Lower leg skin (tissue), 3 donors: ENCODE measurements at regions not wholly inside any gene's neighbourhood (a gene's known extent, or its start where the extent isn't known, plus 50 kb on each side); places are given as distances from the start of the nearest gene placed in this dataset.

ENCODE experiments used
- POLR2A ChIP-seq, 2 donors: fragments of 450-650 bp; IDR thresholded peaks; one replicate each; pipeline ENCODE4 v1.6.1; 2016 to 2017; ENCODE audit warnings: antibody characterized with exemption in 2 of 2, mild to moderate bottlenecking in 1 of 2, moderate library complexity in 1 of 2
- TF ChIP-seq, protein P1 (sequence below), 3 donors: fragments of 450-650 bp; IDR thresholded peaks; one replicate each; pipeline ENCODE4 v1.5.1; 2016; ENCODE audit warnings: antibody characterized with exemption in 3 of 3, mild to moderate bottlenecking in 3 of 3, moderate library complexity in 2 of 3

DNA sequence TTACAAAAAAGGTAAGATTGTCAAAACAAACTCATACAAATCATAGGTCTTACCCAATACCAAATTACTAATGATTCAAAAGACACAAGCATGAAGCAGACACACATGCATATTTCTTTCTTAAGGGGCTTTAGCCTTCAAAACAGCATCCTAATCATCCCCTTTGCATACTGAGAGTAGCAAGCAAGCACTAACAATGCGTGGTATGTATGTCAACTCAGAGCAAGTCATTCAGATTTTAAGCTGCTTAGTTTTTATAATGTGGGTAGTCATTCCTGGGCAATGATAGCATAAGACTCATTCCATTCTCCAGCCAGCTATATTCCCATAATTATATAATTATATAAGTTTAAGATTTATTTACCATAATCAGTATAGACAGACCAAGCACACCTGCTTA is 219.6 kb downstream of the DKK2 start:
- TF ChIP-seq, protein P1, sequence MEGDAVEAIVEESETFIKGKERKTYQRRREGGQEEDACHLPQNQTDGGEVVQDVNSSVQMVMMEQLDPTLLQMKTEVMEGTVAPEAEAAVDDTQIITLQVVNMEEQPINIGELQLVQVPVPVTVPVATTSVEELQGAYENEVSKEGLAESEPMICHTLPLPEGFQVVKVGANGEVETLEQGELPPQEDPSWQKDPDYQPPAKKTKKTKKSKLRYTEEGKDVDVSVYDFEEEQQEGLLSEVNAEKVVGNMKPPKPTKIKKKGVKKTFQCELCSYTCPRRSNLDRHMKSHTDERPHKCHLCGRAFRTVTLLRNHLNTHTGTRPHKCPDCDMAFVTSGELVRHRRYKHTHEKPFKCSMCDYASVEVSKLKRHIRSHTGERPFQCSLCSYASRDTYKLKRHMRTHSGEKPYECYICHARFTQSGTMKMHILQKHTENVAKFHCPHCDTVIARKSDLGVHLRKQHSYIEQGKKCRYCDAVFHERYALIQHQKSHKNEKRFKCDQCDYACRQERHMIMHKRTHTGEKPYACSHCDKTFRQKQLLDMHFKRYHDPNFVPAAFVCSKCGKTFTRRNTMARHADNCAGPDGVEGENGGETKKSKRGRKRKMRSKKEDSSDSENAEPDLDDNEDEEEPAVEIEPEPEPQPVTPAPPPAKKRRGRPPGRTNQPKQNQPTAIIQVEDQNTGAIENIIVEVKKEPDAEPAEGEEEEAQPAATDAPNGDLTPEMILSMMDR (IDR thresholded peaks at IDR 0.05) = no peak
- TF ChIP-seq POLR2A (IDR thresholded peaks at IDR 0.05) = no peak
